ENCODE measurements at regions not wholly inside any gene's neighbourhood (a gene's known extent, or its start where the extent isn't known, plus 50 kb on each side); places are given as distances from the start of the nearest gene placed in this dataset.

- no peak for DNase-seq (ENCODE audit: low read depth)
These were observed 141.7 kb downstream of the GADD45G start for GRCh38 chr9:89746385-89747116.

- DNase-seq (ENCODE audit: low read depth): no peak
These were observed 142.8 kb downstream of the GADD45G start for GRCh38 chr9:89747596-89747995.

DNA sequence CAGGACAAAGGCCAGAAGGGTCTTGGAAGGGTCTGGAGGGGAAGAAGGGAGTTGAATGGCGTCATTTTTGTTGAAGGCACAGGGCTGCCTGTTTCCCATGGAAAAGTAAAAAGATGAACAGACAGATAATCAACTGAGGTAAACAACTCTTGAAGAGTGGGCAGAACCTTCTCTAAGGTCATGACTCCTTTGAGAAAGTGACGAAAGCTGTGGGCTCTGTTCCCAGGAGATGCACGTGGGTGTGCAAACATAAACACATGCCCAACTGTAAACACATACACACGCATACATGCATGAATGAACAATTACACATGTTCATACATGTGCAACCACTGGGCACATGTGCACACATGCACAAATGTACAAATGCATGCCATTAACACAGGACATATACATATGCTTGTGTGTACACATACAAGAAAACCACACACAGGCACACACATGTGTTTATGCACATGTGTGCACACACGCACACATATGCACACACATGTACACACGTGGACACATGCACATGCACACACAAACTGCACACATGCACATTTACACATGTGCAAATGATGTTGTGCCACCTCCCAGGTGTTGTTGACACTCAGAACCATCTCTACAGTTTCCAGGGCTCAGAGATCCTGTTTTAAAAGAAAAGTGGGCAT lies 143.3 kb downstream of the GADD45G start:
- DNase-seq (ENCODE audit: low read depth): no peak

- DNase-seq (ENCODE audit: low read depth): no peak
These were observed 144.2 kb downstream of the GADD45G start for GRCh38 chr9:89748831-89749499.

- DNase-seq (ENCODE audit: low read depth): no peak
These were observed 144.8 kb downstream of the GADD45G start for GRCh38 chr9:89749500-89750116.

GRCh38 chr9:89750117-89750791 lies 145.4 kb downstream of the GADD45G start:
- DNase-seq (ENCODE audit: low read depth): no peak

GRCh38 chr9:89751079-89751825 lies 146.4 kb downstream of the GADD45G start:
- no peak for DNase-seq (ENCODE audit: low read depth)

- no peak for DNase-seq (ENCODE audit: low read depth)
These were observed 147.3 kb downstream of the GADD45G start for GRCh38 chr9:89752154-89752553.

- no peak for DNase-seq (ENCODE audit: low read depth)
These were observed 148.8 kb downstream of the GADD45G start for GRCh38 chr9:89753472-89754055.

DNA sequence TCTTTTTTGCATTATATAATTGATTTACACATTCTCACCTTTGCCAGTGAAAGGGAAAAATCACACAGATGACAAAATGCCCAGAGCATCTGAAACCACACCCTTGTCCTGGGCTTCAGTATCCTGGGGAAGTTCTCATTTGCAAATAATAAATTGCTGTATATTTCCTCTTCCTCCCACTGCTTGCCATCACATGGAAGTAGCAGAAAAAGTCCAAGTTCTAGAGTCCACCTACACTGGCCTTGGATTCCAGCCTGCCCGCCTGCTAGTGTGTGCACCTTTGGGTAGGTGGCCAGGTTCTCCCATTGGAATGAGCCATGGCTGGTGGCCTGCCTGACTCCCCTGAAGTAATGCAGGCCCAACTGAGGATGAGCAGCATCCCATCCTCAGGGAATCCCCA lies 149.4 kb downstream of the GADD45G start:
- DNase-seq (ENCODE audit: low read depth): no peak

DNA sequence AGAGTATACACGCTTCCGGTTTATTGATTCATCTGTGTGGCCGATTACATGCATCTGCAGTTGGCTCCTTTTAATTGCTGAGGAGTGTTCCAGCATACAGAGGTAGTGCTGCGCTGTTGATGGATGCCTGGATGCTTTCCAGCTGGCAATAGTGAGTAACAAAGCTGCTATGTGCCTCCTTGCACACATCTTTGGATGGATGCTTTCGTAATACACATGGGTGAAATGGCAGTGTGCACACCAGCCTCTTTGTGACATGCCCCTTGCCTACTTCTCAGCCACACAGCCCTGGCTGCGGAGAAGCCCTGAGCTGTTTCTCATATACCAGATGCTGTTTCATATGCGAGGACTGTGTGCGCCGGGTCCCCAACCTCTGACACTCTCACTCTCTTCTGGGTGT lies 151.0 kb downstream of the GADD45G start:
- DNase-seq (ENCODE audit: low read depth): no peak

DNA sequence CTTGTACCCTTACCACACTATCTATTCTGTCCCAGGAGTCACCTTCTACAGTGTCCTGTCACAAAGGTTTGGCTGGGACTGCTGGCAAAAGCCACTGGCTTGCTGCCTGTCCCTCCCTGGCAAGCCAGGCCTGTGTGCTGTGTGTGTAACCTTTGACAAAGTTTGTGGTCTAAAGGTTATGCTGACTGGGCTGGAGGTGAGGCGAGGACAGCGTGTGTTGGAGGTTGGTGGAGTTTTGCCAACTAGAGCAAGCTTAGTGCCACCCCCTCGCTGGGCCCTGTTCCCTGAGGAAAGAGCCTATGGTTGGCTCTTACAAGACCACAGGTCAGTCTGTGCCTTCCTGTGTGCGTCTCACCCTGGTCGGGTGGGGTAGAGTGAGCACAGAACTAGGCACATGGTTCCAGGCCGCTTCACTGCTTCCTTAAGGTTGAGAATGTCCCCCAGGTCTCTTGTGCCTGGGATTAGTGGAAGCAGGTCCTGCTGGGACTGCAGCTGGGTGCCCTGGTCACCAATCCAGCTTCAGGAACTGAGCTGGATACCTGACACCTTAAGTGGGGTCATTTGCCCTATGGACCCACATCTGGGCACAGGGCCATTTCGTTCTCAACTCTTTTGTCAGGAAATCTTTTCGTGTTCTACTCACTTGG lies 152.2 kb downstream of the GADD45G start:
- no peak for DNase-seq (ENCODE audit: low read depth)

- DNase-seq (ENCODE audit: low read depth): no peak
These were observed 153.1 kb downstream of the GADD45G start for GRCh38 chr9:89757776-89758528.

DNA sequence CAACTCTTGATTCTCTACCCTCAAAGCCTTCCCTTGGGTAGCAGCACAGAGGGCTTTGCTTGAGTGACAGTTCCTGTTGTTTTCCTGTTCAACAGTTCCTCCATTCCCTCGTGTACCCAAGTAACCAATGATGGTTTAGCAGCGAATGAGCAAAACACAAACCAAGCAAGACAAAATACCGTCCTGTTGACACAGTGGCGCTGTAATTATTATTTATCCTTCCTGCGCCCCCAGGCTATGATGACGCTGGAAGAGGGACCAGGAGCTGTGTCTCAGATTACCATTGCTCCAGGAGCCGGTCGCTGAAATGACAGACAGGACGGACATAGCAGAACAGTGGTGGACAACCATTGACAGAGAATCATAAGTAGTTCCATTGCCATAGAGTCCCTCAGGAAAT lies 154.8 kb downstream of the GADD45G start:
- no peak for DNase-seq (ENCODE audit: low read depth)

DNA sequence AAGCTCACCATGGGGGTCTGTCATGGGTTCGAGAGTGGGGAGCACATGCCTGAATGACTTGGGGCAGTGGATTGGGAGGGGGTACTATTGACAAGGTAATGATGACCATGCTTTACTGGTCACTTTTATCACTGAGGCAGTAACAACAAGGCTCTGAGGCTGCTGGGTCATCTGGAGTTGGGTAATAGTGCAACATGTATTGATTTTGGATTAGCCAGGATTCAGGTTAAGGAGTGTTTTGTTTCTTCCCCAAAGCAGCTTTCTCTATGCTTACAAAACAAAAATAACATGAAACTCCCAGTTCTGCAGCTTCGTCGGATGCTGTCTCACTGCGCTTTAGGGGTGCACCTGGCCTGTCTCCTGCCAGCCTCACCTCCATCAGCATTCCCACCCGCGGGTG lies 155.3 kb downstream of the GADD45G start:
- no peak for DNase-seq (ENCODE audit: low read depth)

DNA sequence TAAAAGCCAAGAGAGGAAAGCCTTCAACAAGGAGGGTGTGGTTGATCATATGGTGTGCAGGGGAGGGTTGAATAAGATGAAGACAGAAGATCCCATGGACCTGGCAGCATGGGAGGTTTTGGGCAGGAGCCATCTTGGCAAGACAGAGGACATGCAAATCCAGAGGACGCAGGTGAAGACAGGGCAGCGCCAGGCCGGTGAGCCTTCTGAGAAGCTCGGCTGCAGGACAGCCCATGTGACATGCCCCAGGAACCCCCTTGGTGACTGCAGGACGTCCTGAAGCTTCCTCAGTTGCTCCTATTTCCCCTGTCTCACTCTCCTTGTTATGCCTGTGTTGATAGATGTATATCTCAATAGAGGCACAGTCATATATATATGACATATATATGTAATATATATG lies 159.4 kb downstream of the GADD45G start:
- no peak for DNase-seq (ENCODE audit: low read depth)

- DNase-seq (ENCODE audit: low read depth): no peak
These were observed 160.6 kb downstream of the GADD45G start for GRCh38 chr9:89765211-89765946.

DNA sequence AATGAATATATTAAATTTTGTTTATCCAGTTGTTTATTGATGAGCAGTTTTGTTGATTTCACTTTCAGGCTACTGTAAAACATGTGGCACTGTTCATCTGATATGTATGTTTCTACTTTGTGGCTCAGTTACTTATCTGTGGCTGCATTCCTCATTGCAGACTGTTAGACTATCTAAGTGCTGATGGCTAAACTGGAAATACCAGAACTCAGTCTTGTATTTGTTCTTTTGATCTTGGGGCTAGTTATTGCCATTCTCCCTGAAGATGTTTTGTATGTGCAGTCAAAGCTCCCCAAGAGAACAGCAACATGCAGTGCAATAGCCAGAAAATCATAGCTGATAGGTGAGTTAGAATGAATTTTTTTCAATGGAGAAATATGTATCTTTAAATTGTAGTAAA lies 162.2 kb downstream of the GADD45G start:
- DNase-seq (ENCODE audit: low read depth): no peak

- no peak for DNase-seq (ENCODE audit: low read depth)
These were observed 163.2 kb downstream of the GADD45G start for GRCh38 chr9:89768051-89768450.

All from activated T-helper 1 cell treated with Interleukin-2 at 50 U/mL for 16 hours (primary cell).